ENCODE measurements at regions not wholly inside any gene's neighbourhood (a gene's known extent, or its start where the extent isn't known, plus 50 kb on each side); places are given as distances from the start of the nearest gene placed in this dataset.

GRCh38 chr4:100933628-100934027, 413.7 kb downstream of the PPP3CA start:
- Histone ChIP-seq H3K27ac (no peak overlapping the region), H3K9me3 (no peaks in the 10 kb centered on the region), H3K36me3 (no peaks in the 10 kb centered on the region), H3K4me3 (no peak overlapping the region), H3K4me1 (no peaks in the 10 kb centered on the region), H3K27me3 (no peaks in the 10 kb centered on the region)
- intact Hi-C loops (cut with DNase I), result no loop called here
- TF ChIP-seq POLR2AphosphoS5 (IDR thresholded peaks at IDR 0.05; ENCODE audit: insufficient read depth in 1 of 2, low read depth in 1 of 2) (no peak), CTCF (IDR thresholded peaks at IDR 0.05) (no peak), POLR2A (IDR thresholded peaks at IDR 0.05) (no peak)
- DNase-seq (ENCODE audit: extremely low spot score in 2 of 2), result no peak

- intact Hi-C loops (cut with DNase I), result no loop called here
These were observed 411.9 kb upstream of the EMCN start for GRCh38 chr4:100929758-100930157.

GRCh38 chr4:100929135-100929534, 411.3 kb upstream of the EMCN start:
- no peak for DNase-seq (ENCODE audit: extremely low spot score in 2 of 2)
- no peak overlapping the region for H3K27ac ChIP-seq

More at GRCh38 chr4:100929758-100930157, 411.9 kb upstream of the EMCN start:
- Histone ChIP-seq H3K9me3 (no peaks in the 10 kb centered on the region), H3K36me3 (no peaks in the 10 kb centered on the region), H3K4me1 (no peaks in the 10 kb centered on the region), H3K27me3 (no peaks in the 10 kb centered on the region), H3K27ac (no peak overlapping the region), H3K4me3 (no peak overlapping the region)
- DNase-seq (ENCODE audit: extremely low spot score in 2 of 2), result no peak
- no peak for TF ChIP-seq POLR2A (IDR thresholded peaks at IDR 0.05)
- no peak for TF ChIP-seq POLR2AphosphoS5 (IDR thresholded peaks at IDR 0.05; ENCODE audit: insufficient read depth in 1 of 2, low read depth in 1 of 2)
- no peak for TF ChIP-seq CTCF (IDR thresholded peaks at IDR 0.05)

GRCh38 chr4:100926039-100926717, 408.4 kb upstream of the EMCN start:
- intact Hi-C loops (cut with DNase I), result no loop called here
- Histone ChIP-seq H3K4me1 (no peaks in the 10 kb centered on the region), H3K4me3 (no peak overlapping the region), H3K36me3 (no peaks in the 10 kb centered on the region), H3K27ac (no peak overlapping the region), H3K9me3 (no peaks in the 10 kb centered on the region), H3K27me3 (no peaks in the 10 kb centered on the region)
- no peak for DNase-seq (ENCODE audit: extremely low spot score in 2 of 2)
- no peak for TF ChIP-seq CTCF (IDR thresholded peaks at IDR 0.05)
- no peak for TF ChIP-seq POLR2A (IDR thresholded peaks at IDR 0.05)
- no peak for TF ChIP-seq POLR2AphosphoS5 (IDR thresholded peaks at IDR 0.05; ENCODE audit: insufficient read depth in 1 of 2, low read depth in 1 of 2)

More at GRCh38 chr4:100929135-100929534, 411.3 kb upstream of the EMCN start:
- TF ChIP-seq POLR2A (IDR thresholded peaks at IDR 0.05) (no peak), CTCF (IDR thresholded peaks at IDR 0.05) (no peak), POLR2AphosphoS5 (IDR thresholded peaks at IDR 0.05; ENCODE audit: insufficient read depth in 1 of 2, low read depth in 1 of 2) (no peak)
- Histone ChIP-seq H3K9me3 (no peaks in the 10 kb centered on the region), H3K4me3 (no peak overlapping the region), H3K27me3 (no peaks in the 10 kb centered on the region), H3K4me1 (no peaks in the 10 kb centered on the region), H3K36me3 (no peaks in the 10 kb centered on the region)
- intact Hi-C loops (cut with DNase I), result no loop called here

GRCh38 chr4:100913685-100914084, 395.9 kb upstream of the EMCN start:
- Histone ChIP-seq H3K9me3 (no peaks in the 10 kb centered on the region), H3K4me3 (no peak overlapping the region), H3K27me3 (no peaks in the 10 kb centered on the region), H3K36me3 (no peaks in the 10 kb centered on the region), H3K4me1 (no peaks in the 10 kb centered on the region), H3K27ac (no peak overlapping the region)
- intact Hi-C loops (cut with DNase I), result no loop called here
- TF ChIP-seq CTCF (IDR thresholded peaks at IDR 0.05), result no peak
- TF ChIP-seq POLR2AphosphoS5 (IDR thresholded peaks at IDR 0.05; ENCODE audit: insufficient read depth in 1 of 2, low read depth in 1 of 2), result no peak
- no peak for TF ChIP-seq POLR2A (IDR thresholded peaks at IDR 0.05)
- no peak for DNase-seq (ENCODE audit: extremely low spot score in 2 of 2)

All from vagina (tissue), 2 donors.